ENCODE measurements at regions not wholly inside any gene's neighbourhood (a gene's known extent, or its start where the extent isn't known, plus 50 kb on each side); places are given as distances from the start of the nearest gene placed in this dataset.

DNA sequence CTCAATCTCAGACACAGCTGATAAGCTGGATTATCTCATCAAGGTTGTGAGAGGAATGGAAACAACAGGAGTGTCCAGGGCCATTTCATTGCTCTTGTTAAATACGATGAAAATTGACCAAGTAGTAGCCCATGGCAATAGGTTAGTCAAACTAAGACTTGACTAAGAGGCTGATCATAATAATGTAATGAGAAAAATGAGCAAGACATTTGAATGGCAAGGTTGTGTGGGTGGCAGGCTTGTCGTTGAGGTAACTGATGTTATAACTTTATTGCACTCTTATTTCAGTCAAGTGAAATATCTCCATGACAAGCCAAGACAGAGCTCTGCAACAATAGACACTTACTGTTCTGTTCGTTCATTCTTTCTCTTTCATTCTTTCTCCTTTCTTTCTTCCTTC, 532.0 kb downstream of the GATA3 start:
- TF ChIP-seq CTCF (IDR thresholded peaks at IDR 0.05) (no peak), POLR2A (IDR thresholded peaks at IDR 0.05) (no peak), POLR2AphosphoS5 (IDR thresholded peaks at IDR 0.05; ENCODE audit: insufficient read depth in 1 of 2, low read depth in 1 of 2) (no peak)
